IMR-90 (cell line): ENCODE measurements at regions not wholly inside any gene's neighbourhood (a gene's known extent, or its start where the extent isn't known, plus 50 kb on each side); places are given as distances from the start of the nearest gene placed in this dataset.

Source experiments
- ATAC-seq: fragments of 200-7000 bp; cut with Tn5 transposase; 2 replicates; pipeline ENCODE4 v1.9.1; 2020; ENCODE audit warnings: low read depth, mild to moderate bottlenecking, moderate library complexity
- BruUV-seq: library from RNA; stranded (reverse); fragments of 400-500 nt; replicated peaks from 2 replicates; lab custom pipeline; 2021; lab: Mats Ljungman, UMichigan
- CTCF ChIA-PET: fragments of 300-600 bp; formaldehyde crosslinking; extraction: SDS; loops from one replicate; lab custom pipeline; 2021; ENCODE audit warnings: antibody characterized with exemption; lab: Yijun Ruan, JAX
- POLR2A ChIA-PET: fragments of 300-600 bp; sonication (Branson Sonifier 250); formaldehyde crosslinking; loops from one replicate; lab custom pipeline; 2022; ENCODE audit warnings: antibody characterized with exemption; ENCODE audit not compliant: unreplicated experiment; lab: Charles Lee
- DNase-seq: peaks from one replicate; pipeline ENCODE4 v3.0.0; 2013
- H2AFZ ChIP-seq: replicated peaks from 2 replicates; pipeline ENCODE3; 2013; ENCODE audit warnings: low read length, mild to moderate bottlenecking; ENCODE audit not compliant: poor library complexity
- H2AK5ac ChIP-seq: 2 replicates; pipeline ENCODE4 v1.6.1; 2013; ENCODE audit warnings: low read depth, low read length, inconsistent platforms
- H2AK9ac ChIP-seq: replicated peaks from 2 replicates; pipeline ENCODE3; 2013; ENCODE audit warnings: mild to moderate bottlenecking, low read depth, low read length, moderate library complexity; ENCODE audit not compliant: poor library complexity
- H2BK120ac ChIP-seq: 2 replicates; pipeline ENCODE4 v1.6.1; 2013; ENCODE audit warnings: low read depth, low read length, inconsistent platforms
- H2BK15ac ChIP-seq: 3 replicates; pipeline ENCODE4 v1.6.1; 2013; ENCODE audit warnings: low read depth, low read length, inconsistent platforms
- H2BK20ac ChIP-seq: 2 replicates; pipeline ENCODE4 v1.6.1; 2013; ENCODE audit warnings: low read depth, mild to moderate bottlenecking, inconsistent platforms, low read length, moderate library complexity
- H2BK5ac ChIP-seq: 2 replicates; pipeline ENCODE4 v1.6.1; 2013; ENCODE audit warnings: mild to moderate bottlenecking, low read depth, low read length, inconsistent platforms; ENCODE audit not compliant: poor library complexity, severe bottlenecking
- H3K14ac ChIP-seq: replicated peaks from 2 replicates; pipeline ENCODE4 v1.6.1; 2013; ENCODE audit warnings: low read depth, low read length, inconsistent platforms
- H3K18ac ChIP-seq: 2 replicates; pipeline ENCODE4 v1.6.1; 2013; ENCODE audit warnings: low read depth, low read length, control low read depth
- H3K23ac ChIP-seq: 2 replicates; pipeline ENCODE4 v1.6.1; 2013; ENCODE audit warnings: low read depth, low read length, inconsistent platforms
- H3K27ac ChIP-seq: 2 replicates; pipeline ENCODE4 v1.5.1; 2013; ENCODE audit warnings: mild to moderate bottlenecking, control low read depth, low read length; ENCODE audit not compliant: insufficient read depth
- H3K27me3 ChIP-seq: 2 replicates; pipeline ENCODE4 v1.6.1; 2013; ENCODE audit warnings: low read length; ENCODE audit not compliant: control insufficient read depth, insufficient read depth
- H3K36me3 ChIP-seq: 2 replicates; pipeline ENCODE4 v1.6.1; 2013; ENCODE audit warnings: low read length, mixed read lengths; ENCODE audit not compliant: control insufficient read depth, insufficient read depth
- H3K4ac ChIP-seq: 2 replicates; pipeline ENCODE4 v1.6.1; 2013; ENCODE audit warnings: low read depth, low read length, inconsistent platforms
- H3K4me1 ChIP-seq: 2 replicates; pipeline ENCODE4 v1.6.1; 2013; ENCODE audit warnings: low read length, mixed read lengths; ENCODE audit not compliant: control insufficient read depth, insufficient read depth
- H3K4me2 ChIP-seq: 2 replicates; pipeline ENCODE4 v1.6.1; 2013; ENCODE audit warnings: low read depth, mild to moderate bottlenecking, control low read depth, low read length, moderate library complexity
- H3K4me3 ChIP-seq: 2 replicates; pipeline ENCODE4 v1.5.1; 2013; ENCODE audit warnings: low read depth, mild to moderate bottlenecking, control low read depth, low read length, moderate library complexity; ENCODE audit not compliant: insufficient read depth
- H3K56ac ChIP-seq: 2 replicates; pipeline ENCODE4 v1.6.1; 2013; ENCODE audit warnings: low read length, inconsistent platforms; ENCODE audit not compliant: insufficient read depth; ENCODE audit errors: extremely low read depth
- H3K79me1 ChIP-seq, 2 experiments: 2 replicates each; pipeline ENCODE4 v1.6.1; 2013; ENCODE audit warnings: low read length in 2 of 2, inconsistent platforms in 1 of 2, low read depth in 1 of 2
- H3K9ac ChIP-seq: 2 replicates; pipeline ENCODE4 v1.6.1; 2013; ENCODE audit warnings: low read depth, low read length, control low read depth
- H3K9me1 ChIP-seq: 2 replicates; pipeline ENCODE4 v1.6.1; 2013; ENCODE audit warnings: low read length, inconsistent platforms; ENCODE audit not compliant: insufficient read depth
- H3K9me3 ChIP-seq: 2 replicates; pipeline ENCODE4 v1.6.1; 2013; ENCODE audit warnings: low read length; ENCODE audit not compliant: control insufficient read depth, insufficient read depth
- H4K20me1 ChIP-seq: 2 replicates; pipeline ENCODE4 v1.6.1; 2013; ENCODE audit warnings: low read length, inconsistent platforms; ENCODE audit not compliant: insufficient read depth
- H4K5ac ChIP-seq: 2 replicates; pipeline ENCODE4 v1.6.1; 2013; ENCODE audit warnings: mild to moderate bottlenecking, low read depth, low read length, control low read depth
- H4K8ac ChIP-seq, 2 experiments: 2 replicates each; pipeline ENCODE4 v1.6.1; 2013; ENCODE audit warnings: low read depth in 2 of 2, low read length in 2 of 2, control low read depth in 1 of 2, inconsistent platforms in 1 of 2
- H4K91ac ChIP-seq: 2 replicates; pipeline ENCODE4 v1.6.1; 2013; ENCODE audit warnings: low read depth, low read length, inconsistent platforms; ENCODE audit not compliant: insufficient read depth
- BHLHE40 ChIP-seq: fragments of 150-350 bp; IDR thresholded peaks from 2 replicates; pipeline ENCODE4 v1.6.1; 2016; ENCODE audit warnings: mild to moderate bottlenecking, low read depth, low read length
- CEBPB ChIP-seq: IDR thresholded peaks from 2 replicates; pipeline ENCODE4 v1.6.1; 2012; ENCODE audit warnings: low read depth, low read length, improper control_type of control experiment
- MAFK ChIP-seq: IDR thresholded peaks from 2 replicates; pipeline ENCODE4 v1.6.1; 2012; ENCODE audit warnings: low read depth, low read length, improper control_type of control experiment
- NFE2L2 ChIP-seq: fragments of 150-350 bp; IDR thresholded peaks from 2 replicates; pipeline ENCODE4 v1.6.1; 2016; ENCODE audit warnings: low read depth, mild to moderate bottlenecking, low read length
- POLR2A ChIP-seq: IDR thresholded peaks from 2 replicates; pipeline ENCODE4 v1.6.1; 2012; ENCODE audit warnings: mild to moderate bottlenecking, low read depth, low read length
- WGBS, 2 experiments: methylation state at CpG; one replicate each; pipeline versions ENCODE4 v1.1.5 to v1.1.7; 2013; ENCODE audit warnings: missing lambda C conversion rate in 2 of 2; ENCODE audit not compliant: insufficient read length in 1 of 2; ENCODE audit errors: extremely low coverage in 2 of 2; 5-methylcytosine and 5-hydroxymethylcytosine counted together
- dilution Hi-C: fragments of 300-500 bp; cut with HindIII; formaldehyde crosslinking; loops from one replicate; pipeline ENCODE4 v1.14.3; 2018; ENCODE audit warnings: low sequenced_read_pairs; ENCODE audit not compliant: unreplicated experiment
- in situ Hi-C: fragments of 300-500 bp; cut with MboI; formaldehyde crosslinking; loops from 3 replicates; pipeline ENCODE4 v1.14.3; 2019; ENCODE audit warnings: low sequenced_read_pairs, inconsistent platforms, mixed read lengths
- intact Hi-C: fragments of 100-400 bp; cut with micrococcal nuclease; formaldehyde crosslinking; loops from 2 replicates; pipeline ENCODE4 v1.10.0; 2022
- TF ChIP-seq, protein P1 (sequence below): fragments of 150-350 bp; IDR thresholded peaks from 2 replicates; pipeline ENCODE4 v1.6.1; 2016; ENCODE audit warnings: low read depth, mild to moderate bottlenecking, low read length, moderate library complexity, borderline replicate concordance
- TF ChIP-seq, protein P2 (sequence below): conservative IDR thresholded peaks from 2 replicates; pipeline ENCODE4 v1.5.1; 2012; ENCODE audit warnings: mild to moderate bottlenecking, low read depth, low read length, improper control_type of control experiment

DNA sequence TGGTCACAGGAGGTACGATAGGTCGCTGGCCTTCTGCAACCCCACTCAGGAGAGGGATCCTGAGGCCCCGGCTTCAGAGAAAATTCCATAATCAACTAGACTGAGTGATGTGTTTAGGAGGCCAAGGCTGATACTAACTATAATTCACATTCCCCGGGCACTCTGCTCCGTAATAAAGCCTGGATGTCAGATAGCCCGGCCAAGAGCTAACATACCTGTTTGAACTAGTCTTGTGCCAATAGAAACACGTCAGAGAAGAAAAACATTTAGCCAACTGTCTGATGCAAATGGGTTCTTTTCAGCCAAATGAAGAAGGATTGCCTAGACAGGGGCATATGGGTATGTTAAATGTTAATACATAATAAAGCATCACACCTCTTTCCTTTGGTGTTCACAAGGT lies 204.2 kb downstream of the TSHZ3 start:
- no peak overlapping the region for H2BK120ac ChIP-seq
- H4K8ac ChIP-seq: no peak overlapping the region
- no peak overlapping the region for H3K4me2 ChIP-seq
- H3K27me3 ChIP-seq: no peaks in the 10 kb centered on the region
- no TSS peak for BruUV-seq
- ChIA-PET CTCF (no interaction called here), POLR2A (no interaction called here)
- no peaks in the 10 kb centered on the region for H3K79me1 ChIP-seq
- no peaks in the 10 kb centered on the region for H3K36me3 ChIP-seq
- TF ChIP-seq POLR2A: no peak
- TF ChIP-seq NFE2L2: no peak
- TF ChIP-seq, protein P1, sequence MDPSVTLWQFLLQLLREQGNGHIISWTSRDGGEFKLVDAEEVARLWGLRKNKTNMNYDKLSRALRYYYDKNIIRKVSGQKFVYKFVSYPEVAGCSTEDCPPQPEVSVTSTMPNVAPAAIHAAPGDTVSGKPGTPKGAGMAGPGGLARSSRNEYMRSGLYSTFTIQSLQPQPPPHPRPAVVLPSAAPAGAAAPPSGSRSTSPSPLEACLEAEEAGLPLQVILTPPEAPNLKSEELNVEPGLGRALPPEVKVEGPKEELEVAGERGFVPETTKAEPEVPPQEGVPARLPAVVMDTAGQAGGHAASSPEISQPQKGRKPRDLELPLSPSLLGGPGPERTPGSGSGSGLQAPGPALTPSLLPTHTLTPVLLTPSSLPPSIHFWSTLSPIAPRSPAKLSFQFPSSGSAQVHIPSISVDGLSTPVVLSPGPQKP: no peak
- TF ChIP-seq BHLHE40: no peak
- TF ChIP-seq, protein P2, sequence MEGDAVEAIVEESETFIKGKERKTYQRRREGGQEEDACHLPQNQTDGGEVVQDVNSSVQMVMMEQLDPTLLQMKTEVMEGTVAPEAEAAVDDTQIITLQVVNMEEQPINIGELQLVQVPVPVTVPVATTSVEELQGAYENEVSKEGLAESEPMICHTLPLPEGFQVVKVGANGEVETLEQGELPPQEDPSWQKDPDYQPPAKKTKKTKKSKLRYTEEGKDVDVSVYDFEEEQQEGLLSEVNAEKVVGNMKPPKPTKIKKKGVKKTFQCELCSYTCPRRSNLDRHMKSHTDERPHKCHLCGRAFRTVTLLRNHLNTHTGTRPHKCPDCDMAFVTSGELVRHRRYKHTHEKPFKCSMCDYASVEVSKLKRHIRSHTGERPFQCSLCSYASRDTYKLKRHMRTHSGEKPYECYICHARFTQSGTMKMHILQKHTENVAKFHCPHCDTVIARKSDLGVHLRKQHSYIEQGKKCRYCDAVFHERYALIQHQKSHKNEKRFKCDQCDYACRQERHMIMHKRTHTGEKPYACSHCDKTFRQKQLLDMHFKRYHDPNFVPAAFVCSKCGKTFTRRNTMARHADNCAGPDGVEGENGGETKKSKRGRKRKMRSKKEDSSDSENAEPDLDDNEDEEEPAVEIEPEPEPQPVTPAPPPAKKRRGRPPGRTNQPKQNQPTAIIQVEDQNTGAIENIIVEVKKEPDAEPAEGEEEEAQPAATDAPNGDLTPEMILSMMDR: no peak
- TF ChIP-seq CEBPB: no peak
- no peak for TF ChIP-seq MAFK
- H3K9me1 ChIP-seq: peaks cover 9% of the 10 kb centered on the region
- no peak overlapping the region for H2BK20ac ChIP-seq
- ATAC-seq: no peak
- no peak overlapping the region for H3K4ac ChIP-seq
- H3K4me3 ChIP-seq: no peak overlapping the region
- no peak overlapping the region for H3K9ac ChIP-seq
- no peak overlapping the region for H3K27ac ChIP-seq
- in situ Hi-C loops (no loop called here), dilution Hi-C loops (no loop called here), intact Hi-C loops (no loop called here)
- H3K18ac ChIP-seq: no peak overlapping the region
- H4K20me1 ChIP-seq: no peaks in the 10 kb centered on the region
- no peak overlapping the region for H3K14ac ChIP-seq
- no peak overlapping the region for H2AK9ac ChIP-seq
- no peak for DNase-seq
- H2BK15ac ChIP-seq: no peak overlapping the region
- H4K91ac ChIP-seq: no peak overlapping the region
- no peak overlapping the region for H2BK5ac ChIP-seq
- no peak overlapping the region for H2AFZ ChIP-seq
- no peak overlapping the region for H2AK5ac ChIP-seq
- H4K5ac ChIP-seq: no peak overlapping the region
- H3K56ac ChIP-seq: no peak overlapping the region
- H3K9me3 ChIP-seq: no peaks in the 10 kb centered on the region
- H3K23ac ChIP-seq: no peak overlapping the region
- WGBS, 2 experiments: no CpG with 5 or more reads among the region's 7 CpGs
- peaks cover 13% of the 10 kb centered on the region for H3K4me1 ChIP-seq
